ENCODE measurements at regions not wholly inside any gene's neighbourhood (a gene's known extent, or its start where the extent isn't known, plus 50 kb on each side); places are given as distances from the start of the nearest gene placed in this dataset.

- H4K20me1 ChIP-seq (ENCODE audit: low read depth, low read length) = no peaks in the 10 kb centered on the region
- H3K9me3 ChIP-seq (ENCODE audit: insufficient read depth, low read length) = no peaks in the 10 kb centered on the region
- no peaks in the 10 kb centered on the region for H3K36me3 ChIP-seq (ENCODE audit: low read length)
- no peaks in the 10 kb centered on the region for H3K27me3 ChIP-seq (ENCODE audit: low read length)
- H2AFZ ChIP-seq (ENCODE audit: low read depth, low read length, severe bottlenecking) = no peak overlapping the region
- no peak overlapping the region for H3K4me2 ChIP-seq (ENCODE audit: low read depth, low read length, poor library complexity, severe bottlenecking)
- no peak for TF ChIP-seq EZH2phosphoT487 (conservative IDR thresholded peaks at IDR 0.05; ENCODE audit: low read length)
- TF ChIP-seq CTCF (IDR thresholded peaks at IDR 0.05; ENCODE audit: insufficient read depth, low read length, poor library complexity, severe bottlenecking) = no peak
- no peaks in the 10 kb centered on the region for H3F3A ChIP-seq (ENCODE audit: insufficient read depth)
- H3K9me2 ChIP-seq (replicated peaks; ENCODE audit: insufficient read depth, low read length) = no peaks in the 10 kb centered on the region
- no peak overlapping the region for H3K9ac ChIP-seq (ENCODE audit: low read length)
- no peak overlapping the region for H3K27ac ChIP-seq (ENCODE audit: low read depth, low read length)
- no peak overlapping the region for H3K4me3 ChIP-seq (ENCODE audit: insufficient read depth, low read length, poor library complexity, severe bottlenecking)
- no peaks in the 10 kb centered on the region for H3K79me2 ChIP-seq (ENCODE audit: insufficient read depth, low read length)
Measured at GRCh38 chr13:50388481-50388880, 373.2 kb downstream of the KCNRG start.

- TF ChIP-seq EZH2phosphoT487 (conservative IDR thresholded peaks at IDR 0.05; ENCODE audit: low read length) = no peak
- no peak for TF ChIP-seq CTCF (IDR thresholded peaks at IDR 0.05; ENCODE audit: insufficient read depth, low read length, poor library complexity, severe bottlenecking)
- Histone ChIP-seq H3K27ac (ENCODE audit: low read depth, low read length) (no peak overlapping the region), H3K27me3 (ENCODE audit: low read length) (no peaks in the 10 kb centered on the region), H3K4me2 (ENCODE audit: low read depth, low read length, poor library complexity, severe bottlenecking) (no peak overlapping the region), H3K9me2 (replicated peaks; ENCODE audit: insufficient read depth, low read length) (no peaks in the 10 kb centered on the region), H3K36me3 (ENCODE audit: low read length) (no peaks in the 10 kb centered on the region), H3K9ac (ENCODE audit: low read length) (no peak overlapping the region), H3K79me2 (ENCODE audit: insufficient read depth, low read length) (no peaks in the 10 kb centered on the region), H4K20me1 (ENCODE audit: low read depth, low read length) (no peaks in the 10 kb centered on the region), H3K9me3 (ENCODE audit: insufficient read depth, low read length) (no peaks in the 10 kb centered on the region), H3F3A (ENCODE audit: insufficient read depth) (no peaks in the 10 kb centered on the region), H2AFZ (ENCODE audit: low read depth, low read length, severe bottlenecking) (no peak overlapping the region), H3K4me3 (ENCODE audit: insufficient read depth, low read length, poor library complexity, severe bottlenecking) (no peak overlapping the region)
Measured at GRCh38 chr13:50389726-50390125, 374.5 kb downstream of the KCNRG start.

- Histone ChIP-seq H3K79me2 (ENCODE audit: insufficient read depth, low read length) (no peaks in the 10 kb centered on the region), H3K9me3 (ENCODE audit: insufficient read depth, low read length) (no peaks in the 10 kb centered on the region), H4K20me1 (ENCODE audit: low read depth, low read length) (no peaks in the 10 kb centered on the region), H3K9me2 (replicated peaks; ENCODE audit: insufficient read depth, low read length) (no peaks in the 10 kb centered on the region), H3K27me3 (ENCODE audit: low read length) (no peaks in the 10 kb centered on the region), H3F3A (ENCODE audit: insufficient read depth) (no peaks in the 10 kb centered on the region), H3K9ac (ENCODE audit: low read length) (no peak overlapping the region), H3K4me3 (ENCODE audit: insufficient read depth, low read length, poor library complexity, severe bottlenecking) (no peak overlapping the region), H3K4me2 (ENCODE audit: low read depth, low read length, poor library complexity, severe bottlenecking) (no peak overlapping the region), H3K36me3 (ENCODE audit: low read length) (no peaks in the 10 kb centered on the region), H2AFZ (ENCODE audit: low read depth, low read length, severe bottlenecking) (no peak overlapping the region), H3K27ac (ENCODE audit: low read depth, low read length) (no peak overlapping the region)
- TF ChIP-seq CTCF (IDR thresholded peaks at IDR 0.05; ENCODE audit: insufficient read depth, low read length, poor library complexity, severe bottlenecking) = no peak
- TF ChIP-seq EZH2phosphoT487 (conservative IDR thresholded peaks at IDR 0.05; ENCODE audit: low read length) = no peak
Measured at GRCh38 chr13:50390503-50391248, 375.4 kb downstream of the KCNRG start.

All from SU-DHL-6 (cell line).